Colonic mucosa (tissue), 4 donors: ENCODE measurements at regions not wholly inside any gene's neighbourhood (a gene's known extent, or its start where the extent isn't known, plus 50 kb on each side); places are given as distances from the start of the nearest gene placed in this dataset.

ENCODE experiments used
- DNase-seq: peaks from one replicate; pipeline ENCODE4 v3.0.0-alpha.2; 2020
- H3K27ac ChIP-seq: fragments of 200-600 bp; one replicate; pipeline ENCODE4 v1.8.0; 2021
- H3K27me3 ChIP-seq: fragments of 200-600 bp; one replicate; pipeline ENCODE4 v1.8.0; 2021
- H3K36me3 ChIP-seq: fragments of 200-600 bp; one replicate; pipeline ENCODE4 v1.8.0; 2021
- H3K4me1 ChIP-seq: fragments of 200-600 bp; one replicate; pipeline ENCODE4 v1.8.0; 2021; ENCODE audit warnings: mild to moderate bottlenecking
- H3K4me3 ChIP-seq: fragments of 200-600 bp; one replicate; pipeline ENCODE4 v1.8.0; 2021
- H3K9ac ChIP-seq, 2 donors: one replicate each; pipeline ENCODE4 v1.7.0; 2013; ENCODE audit warnings: control low read depth in 2 of 2, low read depth in 2 of 2, low read length in 2 of 2
- H3K9me3 ChIP-seq: fragments of 200-600 bp; one replicate; pipeline ENCODE4 v1.8.0; 2021
- CTCF ChIP-seq: fragments of 200-600 bp; IDR thresholded peaks from one replicate; pipeline ENCODE4 v1.8.0; 2022; ENCODE audit warnings: antibody characterized with exemption, mild to moderate bottlenecking
- intact Hi-C: fragments of 100-400 bp; cut with DNase I; formaldehyde crosslinking; loops from one replicate; pipeline ENCODE4 v1.14.1; 2022
- donor health status: healthy.
- donor health status: DM: no; HTN: no; CAD: no.
- donor health status: DM: no; HTN: no; CAD: no.

GRCh38 chr1:57485643-57486042 is 61.8 kb upstream of the DAB1 start:
- no peak for DNase-seq
- Histone ChIP-seq H3K27me3 (no peaks in the 10 kb centered on the region), H3K9me3 (no peaks in the 10 kb centered on the region), H3K27ac (no peak overlapping the region), H3K4me1 (no peaks in the 10 kb centered on the region), H3K9ac (no peak overlapping the region), H3K4me3 (no peak overlapping the region), H3K36me3 (no peaks in the 10 kb centered on the region)
- no peak for TF ChIP-seq CTCF
- intact Hi-C loops = no loop called here

GRCh38 chr1:57483954-57484353 is 60.1 kb upstream of the DAB1 start:
- no peak for DNase-seq

GRCh38 chr1:57479471-57479870 is 55.6 kb upstream of the DAB1 start:
- intact Hi-C loops = no loop called here
- no peak for DNase-seq
- no peaks in the 10 kb centered on the region for H3K9me3 ChIP-seq
- H3K27me3 ChIP-seq = no peaks in the 10 kb centered on the region
- H3K27ac ChIP-seq = no peak overlapping the region
- no peak for TF ChIP-seq CTCF
- no peaks in the 10 kb centered on the region for H3K36me3 ChIP-seq
- no peak overlapping the region for H3K4me3 ChIP-seq
- no peaks in the 10 kb centered on the region for H3K4me1 ChIP-seq
- no peak overlapping the region for H3K9ac ChIP-seq

More at GRCh38 chr1:57483954-57484353, 60.1 kb upstream of the DAB1 start:
- Histone ChIP-seq H3K36me3 (no peaks in the 10 kb centered on the region), H3K27me3 (no peaks in the 10 kb centered on the region), H3K4me1 (no peaks in the 10 kb centered on the region), H3K9ac (no peak overlapping the region), H3K9me3 (no peaks in the 10 kb centered on the region), H3K4me3 (no peak overlapping the region), H3K27ac (no peak overlapping the region)
- intact Hi-C loops = no loop called here
- TF ChIP-seq CTCF = no peak

- no peak for DNase-seq
- H3K9me3 ChIP-seq = no peaks in the 10 kb centered on the region
- no peak overlapping the region for H3K27ac ChIP-seq
- no peaks in the 10 kb centered on the region for H3K36me3 ChIP-seq
- no peaks in the 10 kb centered on the region for H3K27me3 ChIP-seq
- no peak overlapping the region for H3K9ac ChIP-seq
- H3K4me1 ChIP-seq = no peaks in the 10 kb centered on the region
- H3K4me3 ChIP-seq = no peak overlapping the region
- no peak for TF ChIP-seq CTCF
- intact Hi-C loops = no loop called here
Measured at GRCh38 chr1:57475366-57475765, 51.5 kb upstream of the DAB1 start.

GRCh38 chr1:57474137-57474750 is 50.4 kb upstream of the DAB1 start:
- H3K4me3 ChIP-seq = no peak overlapping the region
- no peak overlapping the region for H3K27ac ChIP-seq
- no peak for TF ChIP-seq CTCF
- no peak overlapping the region for H3K9ac ChIP-seq
- no peaks in the 10 kb centered on the region for H3K36me3 ChIP-seq
- no peaks in the 10 kb centered on the region for H3K9me3 ChIP-seq
- no peaks in the 10 kb centered on the region for H3K4me1 ChIP-seq
- no peak for DNase-seq
- intact Hi-C loops = no loop called here
- no peaks in the 10 kb centered on the region for H3K27me3 ChIP-seq
